ENCODE measurements at regions not wholly inside any gene's neighbourhood (a gene's known extent, or its start where the extent isn't known, plus 50 kb on each side); places are given as distances from the start of the nearest gene placed in this dataset.
"Not testable (repeated sequence)": the region's sequence is repeated elsewhere in the genome, so short reads cannot be mapped to it uniquely, and the experiment has no call there.

DNA sequence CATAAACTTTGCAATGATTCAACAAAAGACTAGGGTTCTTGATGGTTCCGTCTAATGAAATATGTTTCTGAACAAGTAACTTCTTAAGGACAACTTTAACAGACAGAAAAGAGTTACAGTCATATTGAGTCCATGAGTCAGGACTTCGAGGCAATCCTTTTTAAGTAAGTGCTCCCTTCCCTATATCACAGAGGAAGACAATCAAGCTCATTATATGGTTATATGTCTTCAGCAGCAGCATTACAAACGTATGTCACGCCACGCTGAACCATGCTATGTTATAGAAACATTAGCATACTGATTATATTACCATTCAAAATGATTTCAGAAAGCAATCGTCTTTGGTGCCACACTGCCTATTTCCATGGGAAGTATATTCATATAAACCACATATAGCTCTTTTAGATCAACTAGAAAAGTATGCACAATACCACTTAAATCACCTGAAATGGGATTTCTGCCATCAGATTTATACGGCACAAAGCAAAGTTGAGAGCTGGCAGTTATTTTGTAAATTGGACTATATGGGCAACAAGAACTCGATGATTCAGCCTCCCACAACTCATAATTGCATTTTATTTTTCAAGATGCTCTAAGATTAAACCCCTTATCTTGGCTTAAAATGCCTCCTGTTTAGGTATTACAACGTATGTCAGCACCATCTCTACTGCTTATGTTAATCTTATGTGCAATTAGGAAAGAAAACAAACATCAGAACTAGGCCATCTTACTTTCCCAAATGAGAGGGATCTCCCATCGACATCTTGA is 111.3 kb upstream of the SAMSN1 start:
- no peak for DNase-seq (ENCODE audit: low read depth, low spot score)
- no peak for TF ChIP-seq EZH2 (IDR thresholded peaks at IDR 0.05)
- TF ChIP-seq FOXP2 (optimal IDR thresholded peaks at IDR 0.05; ENCODE audit: control extremely low read depth, extremely low read length, insufficient read depth) = no peak
- TF ChIP-seq POLR2AphosphoS5 (IDR thresholded peaks at IDR 0.05; ENCODE audit: borderline replicate concordance, low read depth, low read length) = no peak
- no peak overlapping the region for H3K27ac ChIP-seq

GRCh38 chr21:14646893-14647292 is 100.8 kb upstream of the SAMSN1 start:
- TF ChIP-seq FOXP2 (optimal IDR thresholded peaks at IDR 0.05; ENCODE audit: control extremely low read depth, extremely low read length, insufficient read depth) (no peak), POLR2AphosphoS5 (IDR thresholded peaks at IDR 0.05; ENCODE audit: borderline replicate concordance, low read depth, low read length) (no peak), EZH2 (IDR thresholded peaks at IDR 0.05) (no peak)
- Histone ChIP-seq H3K9me3 (ENCODE audit: low read depth, low read length) (no peaks in the 10 kb centered on the region), H3K9ac (ENCODE audit: insufficient read length) (no peak overlapping the region), H3K36me3 (ENCODE audit: insufficient read depth, low read length) (no peaks in the 10 kb centered on the region), H3K27ac (no peak overlapping the region), H3K4me3 (no peak overlapping the region)
- no peak for DNase-seq (ENCODE audit: low read depth, low spot score)

More for the DNA sequence above, 111.3 kb upstream of the SAMSN1 start:
- H3K36me3 ChIP-seq (ENCODE audit: insufficient read depth, low read length) = no peaks in the 10 kb centered on the region
- H3K9me3 ChIP-seq (ENCODE audit: low read depth, low read length) = no peaks in the 10 kb centered on the region
- no peak overlapping the region for H3K4me3 ChIP-seq
- no peak overlapping the region for H3K9ac ChIP-seq (ENCODE audit: insufficient read length)

DNA sequence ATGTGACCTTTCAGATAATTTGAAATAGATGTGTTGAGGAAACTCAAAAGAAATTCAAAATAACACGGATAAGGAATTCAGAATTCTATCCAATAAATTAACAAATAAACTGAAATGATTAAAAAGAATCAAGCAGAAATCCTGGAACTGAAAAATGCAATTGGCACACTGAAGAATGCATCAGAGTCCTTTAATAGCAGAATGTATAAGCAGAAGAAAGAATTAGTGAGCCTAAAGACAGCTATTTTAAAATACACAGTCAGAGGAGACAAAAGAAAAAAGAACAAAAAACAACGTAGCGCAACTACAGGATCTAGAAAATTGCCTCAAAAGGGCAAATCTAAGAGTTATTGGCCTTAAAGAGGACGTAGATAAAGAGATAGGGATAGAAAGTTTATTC is 99.6 kb upstream of the SAMSN1 start:
- Histone ChIP-seq H3K4me3 (no peak overlapping the region), H3K27ac (no peak overlapping the region), H3K36me3 (ENCODE audit: insufficient read depth, low read length) (no peaks in the 10 kb centered on the region), H3K9ac (ENCODE audit: insufficient read length) (no peak overlapping the region), H3K9me3 (ENCODE audit: low read depth, low read length) (no peaks in the 10 kb centered on the region)
- TF ChIP-seq FOXP2 (optimal IDR thresholded peaks at IDR 0.05; ENCODE audit: control extremely low read depth, extremely low read length, insufficient read depth) (no peak), EZH2 (IDR thresholded peaks at IDR 0.05) (no peak), POLR2AphosphoS5 (IDR thresholded peaks at IDR 0.05; ENCODE audit: borderline replicate concordance, low read depth, low read length) (no peak)
- no peak for DNase-seq (ENCODE audit: low read depth, low spot score)

- DNase-seq (ENCODE audit: low read depth, low spot score) = no peak
- Histone ChIP-seq H3K4me3 (no peak overlapping the region), H3K9ac (ENCODE audit: insufficient read length) (no peak overlapping the region), H3K36me3 (ENCODE audit: insufficient read depth, low read length) (no peaks in the 10 kb centered on the region), H3K27ac (no peak overlapping the region), H3K9me3 (ENCODE audit: low read depth, low read length) (no peaks in the 10 kb centered on the region)
- TF ChIP-seq POLR2AphosphoS5 (IDR thresholded peaks at IDR 0.05; ENCODE audit: borderline replicate concordance, low read depth, low read length) (no peak), FOXP2 (optimal IDR thresholded peaks at IDR 0.05; ENCODE audit: control extremely low read depth, extremely low read length, insufficient read depth) (no peak), EZH2 (IDR thresholded peaks at IDR 0.05) (no peak)
Observed at GRCh38 chr21:14632359-14632758, 86.2 kb upstream of the SAMSN1 start.

GRCh38 chr21:14630556-14631069 is 84.5 kb upstream of the SAMSN1 start:
- H3K27ac ChIP-seq = no peak overlapping the region
- H3K9me3 ChIP-seq (ENCODE audit: low read depth, low read length) = no peaks in the 10 kb centered on the region
- H3K36me3 ChIP-seq (ENCODE audit: insufficient read depth, low read length) = no peaks in the 10 kb centered on the region
- no peak overlapping the region for H3K4me3 ChIP-seq
- no peak for TF ChIP-seq POLR2AphosphoS5 (IDR thresholded peaks at IDR 0.05; ENCODE audit: borderline replicate concordance, low read depth, low read length)
- no peak for TF ChIP-seq EZH2 (IDR thresholded peaks at IDR 0.05)
- no peak for TF ChIP-seq FOXP2 (optimal IDR thresholded peaks at IDR 0.05; ENCODE audit: control extremely low read depth, extremely low read length, insufficient read depth)
- H3K9ac ChIP-seq (ENCODE audit: insufficient read length) = no peak overlapping the region
- no peak for DNase-seq (ENCODE audit: low read depth, low spot score)

- DNase-seq (ENCODE audit: low read depth, low spot score) = no peak
- Histone ChIP-seq H3K4me3 (no peak overlapping the region), H3K9me3 (ENCODE audit: low read depth, low read length) (no peaks in the 10 kb centered on the region), H3K9ac (ENCODE audit: insufficient read length) (no peak overlapping the region), H3K36me3 (ENCODE audit: insufficient read depth, low read length) (no peaks in the 10 kb centered on the region), H3K27ac (no peak overlapping the region)
- TF ChIP-seq EZH2 (IDR thresholded peaks at IDR 0.05) = no peak
- no peak for TF ChIP-seq POLR2AphosphoS5 (IDR thresholded peaks at IDR 0.05; ENCODE audit: borderline replicate concordance, low read depth, low read length)
- no peak for TF ChIP-seq FOXP2 (optimal IDR thresholded peaks at IDR 0.05; ENCODE audit: control extremely low read depth, extremely low read length, insufficient read depth)
Observed at GRCh38 chr21:14629461-14629860, 83.3 kb upstream of the SAMSN1 start.

DNA sequence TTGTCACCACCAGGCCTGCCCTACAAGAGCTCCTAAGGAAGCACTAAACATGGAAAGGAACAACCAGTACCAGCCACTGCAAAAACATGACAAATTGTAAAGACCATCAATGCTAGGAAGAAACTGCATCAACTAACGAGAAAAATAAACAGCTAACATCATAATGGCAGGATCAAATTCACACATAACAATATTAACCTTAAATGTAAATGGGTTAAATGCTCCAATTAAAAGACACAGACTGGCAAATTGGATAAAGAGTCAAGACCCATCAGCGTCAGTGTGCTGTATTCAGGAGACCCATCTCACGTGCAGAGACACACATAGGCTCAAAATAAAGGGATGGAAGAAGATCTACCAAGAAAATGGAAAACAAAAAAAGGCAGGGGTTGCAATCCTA is 77.0 kb upstream of the SAMSN1 start:
- H3K36me3 ChIP-seq (ENCODE audit: insufficient read depth, low read length); DNase-seq (ENCODE audit: low read depth, low spot score); H3K9me3 ChIP-seq (ENCODE audit: low read depth, low read length); H3K9ac ChIP-seq (ENCODE audit: insufficient read length); H3K27ac ChIP-seq; H3K4me3 ChIP-seq: not testable (repeated sequence)

GRCh38 chr21:14620152-14620551 is 74.0 kb upstream of the SAMSN1 start:
- Histone ChIP-seq H3K9ac (ENCODE audit: insufficient read length) (no peak overlapping the region), H3K36me3 (ENCODE audit: insufficient read depth, low read length) (no peaks in the 10 kb centered on the region), H3K27ac (no peak overlapping the region), H3K9me3 (ENCODE audit: low read depth, low read length) (no peaks in the 10 kb centered on the region), H3K4me3 (no peak overlapping the region)
- no peak for DNase-seq (ENCODE audit: low read depth, low spot score)
- no peak for TF ChIP-seq POLR2AphosphoS5 (IDR thresholded peaks at IDR 0.05; ENCODE audit: borderline replicate concordance, low read depth, low read length)
- TF ChIP-seq EZH2 (IDR thresholded peaks at IDR 0.05) = no peak
- TF ChIP-seq FOXP2 (optimal IDR thresholded peaks at IDR 0.05; ENCODE audit: control extremely low read depth, extremely low read length, insufficient read depth) = no peak

- TF ChIP-seq EZH2 (IDR thresholded peaks at IDR 0.05) (no peak), POLR2AphosphoS5 (IDR thresholded peaks at IDR 0.05; ENCODE audit: borderline replicate concordance, low read depth, low read length) (no peak), FOXP2 (optimal IDR thresholded peaks at IDR 0.05; ENCODE audit: control extremely low read depth, extremely low read length, insufficient read depth) (no peak)
- peak; percentile 8 for DNase-seq (ENCODE audit: low read depth, low spot score)
- H3K9ac ChIP-seq (ENCODE audit: insufficient read length) = no peak overlapping the region
- no peaks in the 10 kb centered on the region for H3K36me3 ChIP-seq (ENCODE audit: insufficient read depth, low read length)
- H3K9me3 ChIP-seq (ENCODE audit: low read depth, low read length) = no peaks in the 10 kb centered on the region
- H3K4me3 ChIP-seq = no peak overlapping the region
- no peak overlapping the region for H3K27ac ChIP-seq
Observed at GRCh38 chr21:14617871-14618270, 71.8 kb upstream of the SAMSN1 start.
